Lower lobe of right lung (tissue), 2 donors: ENCODE measurements at regions not wholly inside any gene's neighbourhood (a gene's known extent, or its start where the extent isn't known, plus 50 kb on each side); places are given as distances from the start of the nearest gene placed in this dataset.

Experiments
- ATAC-seq, 2 donors: fragments of 200-7000 bp; cut with Tn5 transposase; one replicate each; pipeline ENCODE4 v1.9.1; 2020 to 2022; ENCODE audit warnings: mild to moderate bottlenecking in 2 of 2, moderate library complexity in 2 of 2
- DNase-seq: peaks from one replicate; pipeline ENCODE4 v3.0.0-alpha.2; 2020
- H3K27ac ChIP-seq: fragments of 200-600 bp; one replicate; pipeline ENCODE4 v1.8.0; 2022
- H3K27me3 ChIP-seq: fragments of 200-600 bp; one replicate; pipeline ENCODE4 v1.8.0; 2022; ENCODE audit warnings: low read depth
- H3K36me3 ChIP-seq: fragments of 200-600 bp; one replicate; pipeline ENCODE4 v1.8.0; 2022; ENCODE audit warnings: mild to moderate bottlenecking
- H3K4me1 ChIP-seq: fragments of 200-600 bp; one replicate; pipeline ENCODE4 v1.8.0; 2022
- H3K4me3 ChIP-seq: fragments of 200-600 bp; one replicate; pipeline ENCODE4 v1.8.0; 2022; ENCODE audit warnings: mild to moderate bottlenecking
- H3K9me3 ChIP-seq: fragments of 200-600 bp; one replicate; pipeline ENCODE4 v1.8.0; 2022
- intact Hi-C: fragments of 100-400 bp; cut with DNase I; formaldehyde crosslinking; loops from one replicate; pipeline ENCODE4 v1.11.0; 2022
- TF ChIP-seq, protein P1 (sequence below): fragments of 200-600 bp; IDR thresholded peaks from one replicate; pipeline ENCODE4 v1.8.0; 2022; ENCODE audit warnings: antibody characterized with exemption, mild to moderate bottlenecking
- donor health status: DM: no; HTN: yes; CAD: no; lungs with severe emphysema.

DNA sequence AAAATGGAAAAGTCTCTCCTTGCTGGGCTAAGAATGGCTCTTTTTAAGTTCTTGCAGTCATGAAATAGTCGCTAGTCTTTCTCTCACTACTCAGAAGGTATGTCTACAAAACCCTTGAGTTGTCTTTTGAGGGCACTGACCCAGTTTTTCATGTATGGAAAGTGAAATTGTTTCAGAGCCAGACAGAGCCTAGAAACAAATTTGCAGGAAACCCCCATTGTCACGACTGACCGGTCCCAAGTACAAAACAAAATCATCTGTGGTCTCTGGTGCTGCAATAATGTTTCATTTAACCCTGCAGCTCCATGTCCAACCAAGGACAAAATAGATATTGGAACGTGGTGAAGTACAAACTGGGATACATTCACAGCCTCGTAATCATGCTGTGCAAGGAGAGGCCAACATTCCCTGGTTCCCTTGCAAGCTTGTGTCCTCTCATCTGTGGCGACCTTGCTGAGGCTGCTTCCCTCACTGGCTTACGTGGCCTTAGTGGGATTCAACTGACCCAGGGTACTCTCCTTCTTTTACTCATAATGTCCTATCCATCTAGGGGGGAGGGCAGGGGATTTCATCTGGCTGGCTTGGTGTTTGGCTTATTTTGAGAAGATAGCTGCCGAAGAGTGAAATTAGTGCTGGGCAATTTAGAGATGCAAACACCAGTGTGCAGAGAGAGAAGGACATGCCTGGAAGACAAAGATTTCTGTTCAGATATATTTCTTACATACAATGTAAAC lies 172.5 kb downstream of the IPMK start:
- H3K27ac ChIP-seq: no peak overlapping the region
- ATAC-seq (no peak), DNase-seq (no peak)
- TF ChIP-seq, protein P1, sequence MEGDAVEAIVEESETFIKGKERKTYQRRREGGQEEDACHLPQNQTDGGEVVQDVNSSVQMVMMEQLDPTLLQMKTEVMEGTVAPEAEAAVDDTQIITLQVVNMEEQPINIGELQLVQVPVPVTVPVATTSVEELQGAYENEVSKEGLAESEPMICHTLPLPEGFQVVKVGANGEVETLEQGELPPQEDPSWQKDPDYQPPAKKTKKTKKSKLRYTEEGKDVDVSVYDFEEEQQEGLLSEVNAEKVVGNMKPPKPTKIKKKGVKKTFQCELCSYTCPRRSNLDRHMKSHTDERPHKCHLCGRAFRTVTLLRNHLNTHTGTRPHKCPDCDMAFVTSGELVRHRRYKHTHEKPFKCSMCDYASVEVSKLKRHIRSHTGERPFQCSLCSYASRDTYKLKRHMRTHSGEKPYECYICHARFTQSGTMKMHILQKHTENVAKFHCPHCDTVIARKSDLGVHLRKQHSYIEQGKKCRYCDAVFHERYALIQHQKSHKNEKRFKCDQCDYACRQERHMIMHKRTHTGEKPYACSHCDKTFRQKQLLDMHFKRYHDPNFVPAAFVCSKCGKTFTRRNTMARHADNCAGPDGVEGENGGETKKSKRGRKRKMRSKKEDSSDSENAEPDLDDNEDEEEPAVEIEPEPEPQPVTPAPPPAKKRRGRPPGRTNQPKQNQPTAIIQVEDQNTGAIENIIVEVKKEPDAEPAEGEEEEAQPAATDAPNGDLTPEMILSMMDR: no peak
- H3K4me3 ChIP-seq: no peak overlapping the region
- intact Hi-C loops: no loop called here
- no peaks in the 10 kb centered on the region for H3K36me3 ChIP-seq
- H3K9me3 ChIP-seq: no peaks in the 10 kb centered on the region
- no peaks in the 10 kb centered on the region for H3K27me3 ChIP-seq
- no peaks in the 10 kb centered on the region for H3K4me1 ChIP-seq

DNA sequence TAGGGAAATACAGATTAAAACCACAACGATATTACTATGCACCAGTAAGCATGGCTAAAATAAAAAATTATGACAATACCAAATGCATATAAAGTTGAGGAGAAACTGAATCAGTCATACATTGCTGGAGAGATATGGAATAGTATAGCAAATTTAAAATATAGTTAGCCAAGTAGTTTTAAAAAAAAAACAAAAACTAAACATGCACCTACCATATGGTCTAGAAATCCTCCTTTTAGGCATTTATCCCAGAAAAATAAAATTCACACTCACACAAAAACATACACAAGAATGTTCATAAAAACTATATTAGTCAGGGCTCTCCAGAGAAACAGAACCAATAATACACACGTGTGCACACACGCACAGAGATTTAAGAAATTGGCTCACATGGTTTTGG lies 175.8 kb downstream of the IPMK start:
- TF ChIP-seq, protein P1: no peak
- no peak for ATAC-seq
- intact Hi-C loops: no loop called here

DNA sequence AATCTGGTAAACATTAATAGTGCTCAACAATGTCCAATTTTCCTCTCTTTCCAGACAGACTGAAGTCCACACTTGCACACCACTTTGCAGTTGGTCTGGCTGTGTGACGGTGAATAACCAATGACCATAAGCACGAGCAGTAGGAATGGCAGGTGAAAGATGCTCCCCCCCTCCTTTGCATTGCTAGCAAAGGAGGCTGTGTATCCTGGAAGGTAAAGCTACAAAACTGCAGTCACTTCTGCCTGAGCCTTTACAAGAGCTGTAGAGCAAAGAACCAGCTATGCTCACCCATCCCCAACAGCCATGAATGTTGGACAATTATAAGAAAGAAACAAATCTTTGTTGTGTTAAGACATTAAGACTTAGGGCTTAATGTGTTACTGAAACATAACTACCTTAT lies 178.0 kb downstream of the IPMK start:
- DNase-seq (no peak), ATAC-seq (no peak)
- TF ChIP-seq, protein P1: no peak
- Histone ChIP-seq H3K27ac (no peak overlapping the region), H3K4me1 (no peaks in the 10 kb centered on the region), H3K27me3 (no peaks in the 10 kb centered on the region), H3K4me3 (no peak overlapping the region), H3K9me3 (no peaks in the 10 kb centered on the region), H3K36me3 (no peaks in the 10 kb centered on the region)
- intact Hi-C loops: no loop called here

More for the DNA sequence above, 175.8 kb downstream of the IPMK start:
- Histone ChIP-seq H3K4me1 (no peaks in the 10 kb centered on the region), H3K36me3 (no peaks in the 10 kb centered on the region), H3K27me3 (no peaks in the 10 kb centered on the region), H3K9me3 (no peaks in the 10 kb centered on the region), H3K4me3 (no peak overlapping the region), H3K27ac (no peak overlapping the region)
- no peak for DNase-seq

DNA sequence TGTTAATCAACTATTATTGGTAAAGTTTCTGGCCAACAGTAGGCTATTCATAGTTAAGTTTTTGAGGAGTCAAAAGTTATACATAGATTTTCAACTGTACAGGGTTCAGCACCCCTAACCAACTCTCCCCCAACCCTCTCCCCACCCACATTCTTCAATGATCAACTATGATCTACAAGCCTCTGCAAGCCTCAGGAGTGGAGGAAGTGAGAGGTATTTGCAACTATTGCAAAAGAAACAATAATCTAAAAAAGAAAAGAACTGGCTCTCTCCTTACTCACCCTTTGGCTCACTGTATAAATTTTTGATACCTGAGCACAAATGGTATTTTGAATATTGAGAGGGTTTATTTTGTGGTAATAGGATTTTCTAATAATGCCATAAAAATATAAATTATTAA lies 179.8 kb downstream of the IPMK start:
- TF ChIP-seq, protein P1: no peak
- H3K36me3 ChIP-seq: no peaks in the 10 kb centered on the region
- no peak for DNase-seq

DNA sequence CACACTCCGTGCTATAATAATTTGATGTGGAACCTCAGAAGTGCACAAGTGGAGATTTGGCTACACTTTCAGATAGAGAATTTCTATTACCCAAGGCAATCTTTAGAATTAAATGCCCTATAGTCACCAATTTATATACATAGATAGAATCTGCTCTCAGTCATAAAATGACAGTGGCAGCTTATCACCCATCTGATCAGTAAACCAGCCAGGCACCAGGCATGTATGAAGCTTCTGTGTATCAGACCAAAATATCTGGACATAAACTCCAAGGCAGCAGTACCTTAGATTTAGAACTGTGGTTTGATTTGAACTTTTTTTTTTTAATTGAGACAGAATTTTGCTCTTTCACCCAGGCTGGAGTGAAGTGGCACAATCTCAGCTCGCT lies 180.9 kb downstream of the IPMK start:
- DNase-seq (no peak), ATAC-seq (no peak)
- Histone ChIP-seq H3K36me3 (no peaks in the 10 kb centered on the region), H3K4me1 (no peaks in the 10 kb centered on the region), H3K27me3 (no peaks in the 10 kb centered on the region), H3K9me3 (no peaks in the 10 kb centered on the region), H3K27ac (no peak overlapping the region), H3K4me3 (no peak overlapping the region)
- intact Hi-C loops: no loop called here
- TF ChIP-seq, protein P1: no peak

More for the DNA sequence above, 179.8 kb downstream of the IPMK start:
- Histone ChIP-seq H3K4me3 (no peak overlapping the region), H3K27me3 (no peaks in the 10 kb centered on the region), H3K9me3 (no peaks in the 10 kb centered on the region), H3K27ac (no peak overlapping the region), H3K4me1 (no peaks in the 10 kb centered on the region)
- no peak for ATAC-seq
- intact Hi-C loops: no loop called here
